HEK293 (cell line): ENCODE measurements at regions not wholly inside any gene's neighbourhood (a gene's known extent, or its start where the extent isn't known, plus 50 kb on each side); places are given as distances from the start of the nearest gene placed in this dataset.

Source experiments
- CTCF ChIA-PET: fragments of 350-600 bp; formaldehyde crosslinking; extraction: SDS; loops from one replicate; lab custom pipeline; 2021; ENCODE audit warnings: antibody characterized with exemption; lab: Yijun Ruan, JAX
- POLR2A ChIA-PET: fragments of 300-600 bp; formaldehyde crosslinking; extraction: SDS; loops from one replicate; lab custom pipeline; 2020; ENCODE audit warnings: antibody characterized with exemption, inconsistent platforms; lab: Yijun Ruan, JAX
- H3K27ac ChIP-seq: fragments of 200-500 bp; sonication (Bioruptor generic); 2 replicates; pipeline ENCODE4 v1.5.1; 2014; ENCODE audit warnings: low read depth, low read length, control low read depth, inconsistent platforms; ENCODE audit errors: extremely low read depth
- H3K36me3 ChIP-seq, 2 experiments: fragments of 200-500 bp in 1 of 2; sonication (Bioruptor generic) in 1 of 2; 1 replicate in 1 of 2; 2 replicates in 1 of 2; pipeline ENCODE4 v1.5.1; 2014 to 2017; ENCODE audit warnings: inconsistent platforms in 2 of 2, low read length in 2 of 2; ENCODE audit not compliant: control insufficient read depth in 2 of 2, insufficient read depth in 1 of 2
- H3K4me1 ChIP-seq: fragments of 200-500 bp; sonication (Bioruptor generic); 2 replicates; pipeline ENCODE4 v1.5.1; 2014; ENCODE audit warnings: mild to moderate bottlenecking, low read length, inconsistent platforms; ENCODE audit not compliant: control insufficient read depth, insufficient read depth
- H3K4me3 ChIP-seq: 2 replicates; pipeline ENCODE4 v1.5.1; 2011; ENCODE audit warnings: low read depth, mild to moderate bottlenecking, control low read depth, low read length, moderate library complexity
- H3K9me3 ChIP-seq: fragments of 200-500 bp; sonication (Bioruptor generic); 2 replicates; pipeline ENCODE4 v1.5.1; 2014; ENCODE audit warnings: low read depth, low read length, inconsistent platforms; ENCODE audit not compliant: control insufficient read depth, insufficient read depth
- ELK4 ChIP-seq: IDR thresholded peaks from 2 replicates; pipeline ENCODE4 v1.6.1; 2011; ENCODE audit warnings: mild to moderate bottlenecking, low read depth, low read length, borderline replicate concordance
- HIC1 ChIP-seq: fragments of 450-650 bp; formaldehyde crosslinking; IDR thresholded peaks from 2 replicates; pipeline ENCODE4 v1.5.1; 2016; ENCODE audit warnings: missing biosample characterization, missing genetic modification characterization
- HOXC10 ChIP-seq: sonication (generic); formaldehyde crosslinking; IDR thresholded peaks from 2 replicates; pipeline ENCODE4 v1.8.1; 2023; ENCODE audit warnings: mild to moderate bottlenecking, missing genetic modification reagents
- KLF16 ChIP-seq: fragments of 450-650 bp; formaldehyde crosslinking; IDR thresholded peaks from 2 replicates; pipeline ENCODE4 v1.5.1; 2017; ENCODE audit warnings: missing biosample characterization, missing genetic modification characterization
- KLF9 ChIP-seq: fragments of 450-650 bp; formaldehyde crosslinking; IDR thresholded peaks from 2 replicates; pipeline ENCODE4 v1.5.1; 2016; ENCODE audit warnings: missing biosample characterization, missing genetic modification characterization, low read depth
- PBX3 ChIP-seq: sonication (generic); formaldehyde crosslinking; IDR thresholded peaks from 2 replicates; pipeline ENCODE4 v1.8.1; 2022; ENCODE audit warnings: mild to moderate bottlenecking, moderate library complexity, missing genetic modification reagents
- SP2 ChIP-seq: fragments of 450-650 bp; formaldehyde crosslinking; IDR thresholded peaks from 2 replicates; pipeline ENCODE4 v1.5.1; 2016; ENCODE audit warnings: missing biosample characterization, missing genetic modification characterization
- WT1 ChIP-seq: fragments of 450-650 bp; formaldehyde crosslinking; IDR thresholded peaks from 2 replicates; pipeline ENCODE4 v1.5.1; 2016; ENCODE audit warnings: missing biosample characterization, missing genetic modification characterization
- ZBTB17 ChIP-seq: fragments of 450-650 bp; formaldehyde crosslinking; IDR thresholded peaks from 2 replicates; pipeline ENCODE4 v1.5.1; 2016; ENCODE audit warnings: missing biosample characterization, missing genetic modification characterization
- ZNF112 ChIP-seq: fragments of 450-650 bp; formaldehyde crosslinking; IDR thresholded peaks from 2 replicates; pipeline ENCODE4 v1.5.0; 2017; ENCODE audit warnings: missing biosample characterization, missing genetic modification characterization
- ZNF114 ChIP-seq: fragments of 450-650 bp; formaldehyde crosslinking; IDR thresholded peaks from 2 replicates; pipeline ENCODE4 v1.5.0; 2017; ENCODE audit warnings: missing biosample characterization, missing genetic modification characterization
- ZNF174 ChIP-seq: fragments of 450-650 bp; formaldehyde crosslinking; IDR thresholded peaks from 2 replicates; pipeline ENCODE4 v1.5.0; 2017; ENCODE audit warnings: missing biosample characterization, mild to moderate bottlenecking, missing genetic modification characterization
- ZNF214 ChIP-seq: fragments of 450-650 bp; formaldehyde crosslinking; IDR thresholded peaks from 2 replicates; pipeline ENCODE4 v1.5.1; 2017; ENCODE audit warnings: missing biosample characterization, mild to moderate bottlenecking, missing genetic modification characterization, borderline replicate concordance
- ZNF23 ChIP-seq: fragments of 450-650 bp; formaldehyde crosslinking; IDR thresholded peaks from 2 replicates; pipeline ENCODE4 v1.5.1; 2016; ENCODE audit warnings: missing biosample characterization, missing genetic modification characterization, borderline replicate concordance
- ZNF302 ChIP-seq: fragments of 450-650 bp; formaldehyde crosslinking; IDR thresholded peaks from 2 replicates; pipeline ENCODE4 v1.5.1; 2016; ENCODE audit warnings: missing biosample characterization, missing genetic modification characterization, low read depth
- ZNF423 ChIP-seq: fragments of 450-650 bp; formaldehyde crosslinking; IDR thresholded peaks from 2 replicates; pipeline ENCODE4 v1.5.1; 2016; ENCODE audit warnings: missing biosample characterization, missing genetic modification characterization
- ZNF488 ChIP-seq: fragments of 450-650 bp; formaldehyde crosslinking; IDR thresholded peaks from 2 replicates; pipeline ENCODE4 v1.5.1; 2016; ENCODE audit warnings: missing biosample characterization, missing genetic modification characterization
- ZNF560 ChIP-seq: fragments of 450-650 bp; formaldehyde crosslinking; IDR thresholded peaks from 2 replicates; pipeline ENCODE4 v1.5.1; 2017; ENCODE audit warnings: missing biosample characterization, missing genetic modification characterization, borderline replicate concordance
- ZNF571 ChIP-seq: fragments of 450-650 bp; formaldehyde crosslinking; IDR thresholded peaks from 2 replicates; pipeline ENCODE4 v1.5.0; 2017; ENCODE audit warnings: missing biosample characterization, missing genetic modification characterization
- ZNF639 ChIP-seq: fragments of 450-650 bp; formaldehyde crosslinking; IDR thresholded peaks from 2 replicates; pipeline ENCODE4 v1.5.1; 2016; ENCODE audit warnings: missing biosample characterization, missing genetic modification characterization
- ZNF777 ChIP-seq: fragments of 450-650 bp; formaldehyde crosslinking; IDR thresholded peaks from 2 replicates; pipeline ENCODE4 v1.5.1; 2017; ENCODE audit warnings: missing biosample characterization, missing genetic modification characterization, borderline replicate concordance
- TF ChIP-seq, protein P1 (sequence below): fragments of 450-650 bp; formaldehyde crosslinking; IDR thresholded peaks from 2 replicates; pipeline ENCODE4 v1.5.1; 2017; ENCODE audit warnings: missing biosample characterization, missing genetic modification characterization

DNA sequence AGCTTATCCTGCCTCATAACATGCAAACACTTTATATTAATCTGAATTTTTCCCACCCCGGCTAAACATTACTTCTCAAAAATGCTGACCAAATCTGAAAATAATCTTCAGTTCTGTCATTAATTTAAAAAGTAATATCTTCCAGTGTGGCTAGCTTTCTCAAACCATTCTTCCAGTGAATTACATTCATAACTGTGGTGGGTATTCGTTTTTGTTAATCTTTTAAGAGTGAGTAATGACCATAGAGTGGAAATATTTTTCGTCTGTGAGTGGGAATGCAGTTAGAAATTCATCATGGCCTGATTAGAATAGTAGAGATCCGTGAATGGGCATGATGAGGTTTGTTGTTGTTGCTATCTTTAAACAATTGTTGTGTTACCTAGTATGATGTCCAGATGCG is 138.6 kb upstream of the SFRP2 start:
- Histone ChIP-seq H3K27ac (no peak overlapping the region), H3K36me3 (no peaks in the 10 kb centered on the region), H3K4me3 (no peak overlapping the region), H3K4me1 (no peaks in the 10 kb centered on the region), H3K9me3 (no peaks in the 10 kb centered on the region)
- ChIA-PET POLR2A (no interaction called here), CTCF (interaction anchor here (0.6 kb wide), 1 partner anchor 193 kb away, joined by 3 read pairs; no protein-coding TSS in a partner anchor)
- TF ChIP-seq SP2 (tag by site-specific recombination) (no peak), ELK4 (no peak)

DNA sequence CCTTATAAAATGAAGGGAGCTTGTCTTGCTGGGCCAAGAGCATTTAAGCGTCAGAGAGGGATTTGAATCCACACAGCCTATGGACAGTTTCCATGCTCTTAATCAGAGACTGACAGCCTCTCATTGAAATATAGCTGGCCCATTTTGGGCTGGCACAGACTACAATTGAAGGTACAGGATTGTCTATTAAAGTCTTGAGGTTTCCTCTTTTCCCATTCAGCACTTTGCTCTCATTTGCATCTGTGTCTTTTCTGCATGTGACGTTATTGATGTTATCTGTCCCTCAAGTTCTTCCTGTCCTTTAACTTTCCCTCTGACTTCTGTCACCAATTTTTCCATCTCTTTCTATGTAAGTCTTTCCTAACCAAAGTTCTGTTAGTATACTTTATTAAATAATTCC is 133.3 kb upstream of the SFRP2 start:
- POLR2A ChIA-PET = no interaction called here
- H3K36me3 ChIP-seq = no peaks in the 10 kb centered on the region
- H3K27ac ChIP-seq = no peak overlapping the region
- CTCF ChIA-PET = interaction anchor here (0.6 kb wide), 1 partner anchor 56 kb away, joined by 3 read pairs; no protein-coding TSS in a partner anchor
- no peaks in the 10 kb centered on the region for H3K9me3 ChIP-seq
- no peak for TF ChIP-seq ZNF23
- TF ChIP-seq, protein P1, sequence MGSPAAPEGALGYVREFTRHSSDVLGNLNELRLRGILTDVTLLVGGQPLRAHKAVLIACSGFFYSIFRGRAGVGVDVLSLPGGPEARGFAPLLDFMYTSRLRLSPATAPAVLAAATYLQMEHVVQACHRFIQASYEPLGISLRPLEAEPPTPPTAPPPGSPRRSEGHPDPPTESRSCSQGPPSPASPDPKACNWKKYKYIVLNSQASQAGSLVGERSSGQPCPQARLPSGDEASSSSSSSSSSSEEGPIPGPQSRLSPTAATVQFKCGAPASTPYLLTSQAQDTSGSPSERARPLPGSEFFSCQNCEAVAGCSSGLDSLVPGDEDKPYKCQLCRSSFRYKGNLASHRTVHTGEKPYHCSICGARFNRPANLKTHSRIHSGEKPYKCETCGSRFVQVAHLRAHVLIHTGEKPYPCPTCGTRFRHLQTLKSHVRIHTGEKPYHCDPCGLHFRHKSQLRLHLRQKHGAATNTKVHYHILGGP (tag by site-specific recombination) = no peak
- no peak overlapping the region for H3K4me3 ChIP-seq
- H3K4me1 ChIP-seq = no peaks in the 10 kb centered on the region

DNA sequence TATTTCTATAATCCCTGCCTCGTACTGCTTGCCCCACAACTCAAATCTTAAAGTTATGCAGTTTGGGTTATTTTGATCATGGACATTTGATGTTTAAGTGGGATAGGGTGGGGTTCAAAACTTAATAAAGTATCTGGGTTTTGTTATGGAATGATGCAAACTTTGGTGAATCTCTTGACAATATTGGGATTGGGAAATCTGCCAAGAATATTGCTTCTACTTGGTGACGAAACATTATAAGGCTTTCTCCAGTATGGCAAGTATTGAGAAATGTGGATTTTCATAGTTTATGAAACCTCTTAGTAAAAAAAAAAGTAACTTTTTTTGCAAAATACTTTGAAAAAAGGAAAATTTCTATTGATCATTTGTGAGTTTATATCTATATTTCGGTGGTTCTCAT is 130.8 kb upstream of the SFRP2 start:
- POLR2A ChIA-PET = no interaction called here
- CTCF ChIA-PET = interaction anchor here (0.8 kb wide), 1 partner anchor 372 kb away, joined by 3 read pairs; no protein-coding TSS in a partner anchor
- TF ChIP-seq PBX3 (no peak), KLF16 (tag by site-specific recombination) (no peak), HIC1 (tag by site-specific recombination) (no peak), ZNF560 (tag by site-specific recombination) (no peak), ZBTB17 (tag by site-specific recombination) (no peak), ZNF488 (tag by site-specific recombination) (no peak), ZNF777 (no peak), ZNF571 (tag by site-specific recombination) (no peak), ZNF423 (tag by site-specific recombination) (no peak), WT1 (tag by site-specific recombination) (no peak), HOXC10 (CRISPR knock-in tag) (no peak), ZNF639 (no peak), ZNF174 (tag by site-specific recombination) (no peak), ZNF302 (no peak), KLF9 (tag by site-specific recombination) (no peak), ZNF214 (no peak), ZNF114 (tag by site-specific recombination) (no peak), ZNF112 (tag by site-specific recombination) (no peak)

More for the DNA sequence above, 130.8 kb upstream of the SFRP2 start:
- no peaks in the 10 kb centered on the region for H3K9me3 ChIP-seq
- no peaks in the 10 kb centered on the region for H3K4me1 ChIP-seq
- H3K27ac ChIP-seq = no peak overlapping the region
- H3K36me3 ChIP-seq = no peaks in the 10 kb centered on the region
- no peak overlapping the region for H3K4me3 ChIP-seq
